Keratinocyte (primary cell): ENCODE measurements at regions not wholly inside any gene's neighbourhood (a gene's known extent, or its start where the extent isn't known, plus 50 kb on each side); places are given as distances from the start of the nearest gene placed in this dataset.

Experiments
- DNase-seq: peaks from one replicate; pipeline ENCODE4 v3.0.0-alpha.2; 2011; ENCODE audit warnings: low read depth, missing footprints, low spot score
- FAIRE-seq: peaks from 2 replicates; lab custom pipeline; 2011; peaks lifted over from hg19 to GRCh38; lab: Jason Lieb, UNC
- H2AFZ ChIP-seq: 2 replicates; pipeline ENCODE4 v1.6.0; 2012; ENCODE audit warnings: low read length, control low read depth, inconsistent platforms; ENCODE audit not compliant: control insufficient read depth
- H3K27ac ChIP-seq: 2 replicates; pipeline ENCODE4 v1.5.1; 2011; ENCODE audit warnings: low read length; ENCODE audit not compliant: control insufficient read depth, insufficient read depth
- H3K27me3 ChIP-seq: 3 replicates; pipeline ENCODE4 v1.6.0; 2011; ENCODE audit warnings: low read length; ENCODE audit not compliant: control insufficient read depth, insufficient read depth; ENCODE audit errors: extremely low read depth
- H3K36me3 ChIP-seq, 2 experiments: 2 replicates in 1 of 2; 3 replicates in 1 of 2; pipeline ENCODE4 v1.5.1; 2011; ENCODE audit warnings: low read length in 2 of 2, mild to moderate bottlenecking in 1 of 2; ENCODE audit not compliant: control insufficient read depth in 2 of 2, insufficient read depth in 2 of 2; ENCODE audit errors: extremely low read depth in 1 of 2
- H3K4me1 ChIP-seq: 3 replicates; pipeline ENCODE4 v1.5.1; 2011; ENCODE audit warnings: low read length; ENCODE audit not compliant: control insufficient read depth, insufficient read depth; ENCODE audit errors: extremely low read depth
- H3K4me2 ChIP-seq: 3 replicates; pipeline ENCODE4 v1.6.0; 2011; ENCODE audit warnings: low read depth, low read length; ENCODE audit not compliant: control insufficient read depth, insufficient read depth; ENCODE audit errors: extremely low read depth
- H3K4me3 ChIP-seq, 3 experiments: fragments of 200-600 bp in 1 of 3; sonication (generic) in 1 of 3; 2 replicates in 2 of 3; 3 replicates in 1 of 3; pipeline ENCODE4 v1.5.1; 2011 to 2016; ENCODE audit warnings: low read length in 3 of 3, mild to moderate bottlenecking in 3 of 3, control low read depth in 2 of 3, inconsistent platforms in 1 of 3, low read depth in 1 of 3, mixed read lengths in 1 of 3, mixed run types in 1 of 3, moderate library complexity in 1 of 3; ENCODE audit not compliant: control insufficient read depth in 2 of 3, insufficient read depth in 2 of 3; ENCODE audit errors: extremely low read depth in 1 of 3
- H3K79me2 ChIP-seq: 2 replicates; pipeline ENCODE4 v1.6.0; 2012; ENCODE audit warnings: low read length; ENCODE audit not compliant: control insufficient read depth, insufficient read depth
- H3K9ac ChIP-seq: 3 replicates; pipeline ENCODE4 v1.6.0; 2011; ENCODE audit warnings: low read length; ENCODE audit not compliant: control insufficient read depth, insufficient read depth; ENCODE audit errors: extremely low read depth
- H3K9me1 ChIP-seq: 3 replicates; pipeline ENCODE4 v1.6.0; 2011; ENCODE audit warnings: low read length; ENCODE audit not compliant: control insufficient read depth, insufficient read depth; ENCODE audit errors: extremely low read depth
- H3K9me3 ChIP-seq: 2 replicates; pipeline ENCODE4 v1.5.1; 2012; ENCODE audit warnings: low read depth, low read length; ENCODE audit not compliant: control insufficient read depth
- H4K20me1 ChIP-seq: 3 replicates; pipeline ENCODE4 v1.6.0; 2011; ENCODE audit warnings: low read length; ENCODE audit not compliant: control insufficient read depth, insufficient read depth; ENCODE audit errors: extremely low read depth
- EZH2 ChIP-seq: IDR thresholded peaks from one replicate; pipeline ENCODE4 v1.6.1; 2012; ENCODE audit warnings: inconsistent platforms, mild to moderate bottlenecking, low read length, moderate library complexity
- dilution Hi-C: fragments of 300-500 bp; cut with MboI; formaldehyde crosslinking; loops from one replicate; pipeline ENCODE4 v1.7.0; 2020; ENCODE audit warnings: low sequenced_read_pairs; ENCODE audit not compliant: extremely low pct_ligation_motif_present
- TF ChIP-seq, protein P1 (sequence below), 3 experiments: IDR thresholded peaks in 1 of 3; conservative IDR thresholded peaks in 1 of 3; optimal IDR thresholded peaks in 1 of 3; 2 replicates in 2 of 3; 3 replicates in 1 of 3; pipeline versions ENCODE3 to v1.5.1; 2011; ENCODE audit warnings: low read length in 3 of 3, mild to moderate bottlenecking in 3 of 3, moderate library complexity in 2 of 3, control low read depth in 1 of 3, inconsistent platforms in 1 of 3; ENCODE audit not compliant: insufficient read depth in 2 of 3; ENCODE audit errors: extremely low read depth in 1 of 3

DNA sequence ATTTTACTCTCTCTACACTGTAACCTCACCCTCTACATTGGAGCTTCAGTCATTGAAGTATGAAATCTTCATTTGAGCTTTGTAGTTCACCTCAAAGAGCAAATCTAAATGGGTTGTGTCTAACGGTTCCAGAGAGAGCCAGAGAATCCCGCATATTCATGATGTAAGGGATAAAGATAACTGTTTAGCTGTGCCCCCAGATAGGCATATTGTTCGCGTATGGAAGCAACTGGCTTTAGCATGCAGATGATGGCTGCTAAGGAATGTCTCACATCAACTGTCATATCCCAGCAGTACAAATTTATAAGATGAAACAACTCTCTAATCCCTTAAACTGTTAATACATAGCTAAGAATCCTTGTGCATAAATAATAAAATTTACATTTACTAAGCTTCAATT is 412.7 kb upstream of the ROBO2 start:
- no peaks in the 10 kb centered on the region for H3K79me2 ChIP-seq
- dilution Hi-C loops = no loop called here
- no peaks in the 10 kb centered on the region for H3K27me3 ChIP-seq
- H3K4me2 ChIP-seq = no peak overlapping the region
- no peaks in the 10 kb centered on the region for H3K9me1 ChIP-seq
- no peak overlapping the region for H3K4me3 ChIP-seq
- no peaks in the 10 kb centered on the region for H3K4me1 ChIP-seq
- no peak for DNase-seq
- H3K9ac ChIP-seq = no peak overlapping the region
- TF ChIP-seq, protein P1, sequence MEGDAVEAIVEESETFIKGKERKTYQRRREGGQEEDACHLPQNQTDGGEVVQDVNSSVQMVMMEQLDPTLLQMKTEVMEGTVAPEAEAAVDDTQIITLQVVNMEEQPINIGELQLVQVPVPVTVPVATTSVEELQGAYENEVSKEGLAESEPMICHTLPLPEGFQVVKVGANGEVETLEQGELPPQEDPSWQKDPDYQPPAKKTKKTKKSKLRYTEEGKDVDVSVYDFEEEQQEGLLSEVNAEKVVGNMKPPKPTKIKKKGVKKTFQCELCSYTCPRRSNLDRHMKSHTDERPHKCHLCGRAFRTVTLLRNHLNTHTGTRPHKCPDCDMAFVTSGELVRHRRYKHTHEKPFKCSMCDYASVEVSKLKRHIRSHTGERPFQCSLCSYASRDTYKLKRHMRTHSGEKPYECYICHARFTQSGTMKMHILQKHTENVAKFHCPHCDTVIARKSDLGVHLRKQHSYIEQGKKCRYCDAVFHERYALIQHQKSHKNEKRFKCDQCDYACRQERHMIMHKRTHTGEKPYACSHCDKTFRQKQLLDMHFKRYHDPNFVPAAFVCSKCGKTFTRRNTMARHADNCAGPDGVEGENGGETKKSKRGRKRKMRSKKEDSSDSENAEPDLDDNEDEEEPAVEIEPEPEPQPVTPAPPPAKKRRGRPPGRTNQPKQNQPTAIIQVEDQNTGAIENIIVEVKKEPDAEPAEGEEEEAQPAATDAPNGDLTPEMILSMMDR (optimal IDR thresholded peaks at IDR 0.05 in 1 of 3, IDR thresholded peaks at IDR 0.05 in 1 of 3, conservative IDR thresholded peaks at IDR 0.05 in 1 of 3; ENCODE audit: extremely low read depth in 1 of 3, insufficient read depth in 2 of 3, low read length in 3 of 3) = no peak
- TF ChIP-seq EZH2 = no peak
- FAIRE-seq = no peak
- H4K20me1 ChIP-seq = no peaks in the 10 kb centered on the region
- H3K36me3 ChIP-seq = no peaks in the 10 kb centered on the region
- no peak overlapping the region for H3K27ac ChIP-seq
- no peaks in the 10 kb centered on the region for H3K9me3 ChIP-seq
- H2AFZ ChIP-seq = no peak overlapping the region

DNA sequence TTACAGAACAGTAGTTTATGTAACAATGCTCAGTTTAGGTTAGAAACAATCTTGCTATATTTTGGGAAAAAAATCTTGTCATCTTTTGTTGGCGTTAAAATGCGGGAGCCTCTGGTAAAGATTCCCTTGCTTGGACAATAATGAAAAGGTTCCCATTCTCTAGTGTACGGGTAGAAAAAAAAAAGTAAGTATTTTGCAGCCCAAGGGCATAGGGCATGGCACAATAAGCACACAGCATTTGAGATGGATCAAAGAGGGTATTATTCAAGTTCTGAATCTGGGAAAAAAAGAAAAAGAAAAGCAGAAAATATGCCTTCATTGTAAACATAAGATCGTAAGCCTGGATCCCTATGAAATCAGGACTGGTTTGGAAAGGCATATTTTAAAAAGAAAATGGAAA is 408.6 kb upstream of the ROBO2 start:
- Histone ChIP-seq H3K79me2 (no peaks in the 10 kb centered on the region), H3K9ac (no peak overlapping the region), H3K4me1 (no peaks in the 10 kb centered on the region), H3K4me3 (no peak overlapping the region), H3K9me1 (no peaks in the 10 kb centered on the region), H3K27me3 (no peaks in the 10 kb centered on the region), H3K36me3 (no peaks in the 10 kb centered on the region), H3K27ac (no peak overlapping the region), H4K20me1 (no peaks in the 10 kb centered on the region), H3K9me3 (no peaks in the 10 kb centered on the region), H2AFZ (no peak overlapping the region), H3K4me2 (no peak overlapping the region)
- FAIRE-seq (no peak), DNase-seq (no peak)
- dilution Hi-C loops = no loop called here
- TF ChIP-seq, protein P1 (optimal IDR thresholded peaks at IDR 0.05 in 1 of 3, IDR thresholded peaks at IDR 0.05 in 1 of 3, conservative IDR thresholded peaks at IDR 0.05 in 1 of 3; ENCODE audit: extremely low read depth in 1 of 3, insufficient read depth in 2 of 3, low read length in 3 of 3) = no peak
- no peak for TF ChIP-seq EZH2
